H1 (cell line): ENCODE measurements at regions not wholly inside any gene's neighbourhood (a gene's known extent, or its start where the extent isn't known, plus 50 kb on each side); places are given as distances from the start of the nearest gene placed in this dataset.

Source experiments
- CTCF ChIA-PET: fragments of 300-600 bp; sonication (Branson Sonifier 250); formaldehyde crosslinking; loops from one replicate; lab custom pipeline; 2021; ENCODE audit not compliant: partially characterized antibody; lab: Charles Lee
- POLR2A ChIA-PET: fragments of 300-600 bp; sonication (Branson Sonifier 250); formaldehyde crosslinking; loops from one replicate; lab custom pipeline; 2021; ENCODE audit warnings: inconsistent platforms; ENCODE audit not compliant: partially characterized antibody; lab: Charles Lee
- DNase-seq, 2 experiments: peaks; one replicate each; pipeline versions ENCODE4 v3.0.0 to v3.0.0-alpha.2; 2010 to 2022; ENCODE audit warnings: low spot score in 2 of 2, low read depth in 1 of 2, mixed read lengths in 1 of 2
- FAIRE-seq: peaks from 2 replicates; lab custom pipeline; 2011; peaks lifted over from hg19 to GRCh38; lab: Jason Lieb, UNC
- H2AFZ ChIP-seq: 2 replicates; pipeline ENCODE4 v1.8.1; 2012; ENCODE audit warnings: low read length, inconsistent platforms
- H2AK5ac ChIP-seq: 2 replicates; pipeline ENCODE4 v1.6.1; 2013; ENCODE audit warnings: low read depth, low read length
- H2BK120ac ChIP-seq: replicated peaks from 2 replicates; pipeline ENCODE3; 2013; ENCODE audit warnings: low read depth, low read length, inconsistent platforms
- H2BK12ac ChIP-seq: 2 replicates; pipeline ENCODE4 v1.6.1; 2013; ENCODE audit warnings: low read depth, low read length
- H2BK15ac ChIP-seq: 2 replicates; pipeline ENCODE4 v1.6.1; 2013; ENCODE audit warnings: low read length
- H2BK20ac ChIP-seq: 2 replicates; pipeline ENCODE4 v1.6.1; 2013; ENCODE audit warnings: low read length
- H2BK5ac ChIP-seq: 2 replicates; pipeline ENCODE4 v1.6.1; 2013; ENCODE audit warnings: low read depth, low read length
- H3K14ac ChIP-seq: 2 replicates; pipeline ENCODE4 v1.6.1; 2013; ENCODE audit warnings: inconsistent platforms; ENCODE audit not compliant: insufficient read length
- H3K18ac ChIP-seq: 2 replicates; pipeline ENCODE4 v1.6.1; 2013; ENCODE audit warnings: low read length; ENCODE audit errors: extremely low read depth
- H3K23ac ChIP-seq: 2 replicates; pipeline ENCODE4 v1.6.1; 2013; ENCODE audit warnings: inconsistent platforms; ENCODE audit not compliant: insufficient read length
- H3K23me2 ChIP-seq: 2 replicates; pipeline ENCODE4 v1.6.1; 2013; ENCODE audit warnings: low read depth, low read length
- H3K27ac ChIP-seq: 2 replicates; pipeline ENCODE4 v1.6.1; 2011; ENCODE audit warnings: low read depth, low read length, inconsistent platforms
- H3K27me3 ChIP-seq, 4 experiments: replicated peaks in 1 of 4; 1 replicate in 1 of 4; 2 replicates in 3 of 4; pipeline versions ENCODE4 v1.6.1 to v1.8.1; 2011 to 2013; ENCODE audit warnings: low read length in 3 of 4, mild to moderate bottlenecking in 3 of 4, inconsistent platforms in 2 of 4, mixed read lengths in 2 of 4, moderate library complexity in 1 of 4; ENCODE audit not compliant: control insufficient read depth in 3 of 4, insufficient read depth in 3 of 4; ENCODE audit errors: extremely low read depth in 1 of 4
- H3K36me3 ChIP-seq, 4 experiments: 2 replicates each; pipeline versions ENCODE4 v1.6.1 to v1.8.1; 2011 to 2013; ENCODE audit warnings: mild to moderate bottlenecking in 4 of 4, low read length in 3 of 4, moderate library complexity in 2 of 4, control low read depth in 1 of 4, inconsistent platforms in 1 of 4; ENCODE audit not compliant: insufficient read depth in 4 of 4, control insufficient read depth in 2 of 4
- H3K4ac ChIP-seq: replicated peaks from 2 replicates; pipeline ENCODE3; 2013; ENCODE audit warnings: low read length, low read depth, mixed read lengths, inconsistent platforms; ENCODE audit not compliant: insufficient read length
- H3K4me1 ChIP-seq, 4 experiments: replicated peaks in 1 of 4; 1 replicate in 1 of 4; 2 replicates in 3 of 4; pipeline versions ENCODE4 v1.6.1 to v1.8.1; 2011 to 2013; ENCODE audit warnings: low read length in 3 of 4, inconsistent platforms in 2 of 4, mixed read lengths in 1 of 4; ENCODE audit not compliant: insufficient read depth in 4 of 4, control insufficient read depth in 3 of 4
- H3K4me2 ChIP-seq, 2 experiments: 2 replicates each; pipeline versions ENCODE4 v1.6.1 to v1.8.1; 2011 to 2013; ENCODE audit warnings: low read depth in 2 of 2, low read length in 2 of 2, control low read depth in 1 of 2, inconsistent platforms in 1 of 2, mild to moderate bottlenecking in 1 of 2; ENCODE audit not compliant: insufficient read depth in 1 of 2
- H3K4me3 ChIP-seq, 4 experiments: fragments of 200-600, 300-600 bp in 1 of 4; sonication (generic), shearing (Covaris generic), sonication (Bioruptor Twin) in 1 of 4; 2 replicates each; pipeline versions ENCODE4 v1.5.1 to v1.8.1; 2011 to 2016; ENCODE audit warnings: low read length in 4 of 4, low read depth in 3 of 4, control low read depth in 2 of 4, inconsistent platforms in 2 of 4, mild to moderate bottlenecking in 2 of 4, mixed read lengths in 1 of 4, moderate library complexity in 1 of 4; ENCODE audit not compliant: insufficient read depth in 2 of 4; ENCODE audit errors: extremely low read depth in 1 of 4
- H3K56ac ChIP-seq: replicated peaks from 2 replicates; pipeline ENCODE3; 2013; ENCODE audit warnings: low read depth, mild to moderate bottlenecking, mixed read lengths, low read length, inconsistent platforms; ENCODE audit not compliant: insufficient read length
- H3K79me1 ChIP-seq: 2 replicates; pipeline ENCODE4 v1.6.1; 2013; ENCODE audit warnings: low read depth, low read length, control low read depth
- H3K79me2 ChIP-seq, 2 experiments: 2 replicates each; pipeline versions ENCODE4 v1.6.1 to v1.8.1; 2012 to 2013; ENCODE audit warnings: low read length in 2 of 2, mild to moderate bottlenecking in 2 of 2, inconsistent platforms in 1 of 2; ENCODE audit not compliant: insufficient read depth in 2 of 2, control insufficient read depth in 1 of 2
- H3K9ac ChIP-seq, 4 experiments: replicated peaks in 1 of 4; 1 replicate in 1 of 4; 2 replicates in 3 of 4; pipeline versions ENCODE4 v1.6.1 to v1.8.1; 2011 to 2013; ENCODE audit warnings: low read depth in 3 of 4, low read length in 3 of 4, control low read depth in 2 of 4, mild to moderate bottlenecking in 2 of 4, moderate library complexity in 2 of 4, inconsistent platforms in 1 of 4; ENCODE audit errors: extremely low read depth in 1 of 4
- H3K9me3 ChIP-seq, 2 experiments: 2 replicates each; pipeline versions ENCODE4 v1.6.1 to v1.8.1; 2012 to 2013; ENCODE audit warnings: mild to moderate bottlenecking in 2 of 2, moderate library complexity in 2 of 2, control low read depth in 1 of 2, inconsistent platforms in 1 of 2, low read depth in 1 of 2, low read length in 1 of 2, mixed read lengths in 1 of 2; ENCODE audit not compliant: insufficient read depth in 2 of 2
- H4K20me1 ChIP-seq, 2 experiments: replicated peaks in 1 of 2; 2 replicates each; pipeline versions ENCODE3 to v1.8.1; 2011 to 2013; ENCODE audit warnings: inconsistent platforms in 2 of 2, low read length in 2 of 2, mild to moderate bottlenecking in 1 of 2; ENCODE audit not compliant: insufficient read depth in 2 of 2, control insufficient read depth in 1 of 2
- H4K5ac ChIP-seq: 2 replicates; pipeline ENCODE4 v1.6.1; 2013; ENCODE audit warnings: low read length, low read depth, mixed read lengths, inconsistent platforms; ENCODE audit not compliant: insufficient read length
- H4K8ac ChIP-seq: 2 replicates; pipeline ENCODE4 v1.8.0; 2013; ENCODE audit warnings: mild to moderate bottlenecking, moderate library complexity, low read length, inconsistent platforms; ENCODE audit not compliant: insufficient read depth; ENCODE audit errors: extremely low read depth
- H4K91ac ChIP-seq: replicated peaks from 2 replicates; pipeline ENCODE3; 2013; ENCODE audit warnings: low read length, mixed read lengths, inconsistent platforms; ENCODE audit not compliant: insufficient read length
- CREB1 ChIP-seq: IDR thresholded peaks from 2 replicates; pipeline ENCODE4 v1.6.1; 2012; ENCODE audit warnings: inconsistent platforms
- MAX ChIP-seq: IDR thresholded peaks from 2 replicates; pipeline ENCODE4 v1.6.1; 2012; ENCODE audit warnings: inconsistent platforms
- NANOG ChIP-seq: IDR thresholded peaks from 2 replicates; pipeline ENCODE4 v1.6.1; 2011; ENCODE audit warnings: low read length, low read depth, mild to moderate bottlenecking, inconsistent platforms; ENCODE audit not compliant: insufficient read depth, poor library complexity, severe bottlenecking
- WGBS, 2 experiments: shearing (Covaris generic) in 1 of 2; methylation state at CpG; one replicate each; pipeline versions ENCODE4 v1.1.6 to v1.1.7; 2013 to 2015; ENCODE audit warnings: low lambda C conversion rate in 2 of 2, mixed read lengths in 2 of 2, inconsistent platforms in 1 of 2, low coverage in 1 of 2, missing lambda C conversion rate in 1 of 2; ENCODE audit not compliant: insufficient replicate concordance in 2 of 2, insufficient coverage in 1 of 2, insufficient read length in 1 of 2; ENCODE audit errors: extremely low coverage in 1 of 2, missing lambda C conversion rate in 1 of 2; 5-methylcytosine and 5-hydroxymethylcytosine counted together

GRCh38 chr13:81658598-81659370 is 1317.9 kb upstream of the SPRY2 start:
- Histone ChIP-seq H3K9me3 (0 out of 4 replicates have a peak, but pooled peaks cover 0 to 2% of the 10 kb centered on the region in 2 experiments), H3K4me1 (no peaks in the 10 kb centered on the region), H3K79me2 (no peaks in the 10 kb centered on the region), H3K27ac (no peak overlapping the region), H3K23me2 (no peaks in the 10 kb centered on the region), H3K18ac (no peak overlapping the region), H3K23ac (no peak overlapping the region), H3K79me1 (no peaks in the 10 kb centered on the region), H4K20me1 (no peaks in the 10 kb centered on the region), H4K5ac (no peak overlapping the region), H3K9ac (no peak overlapping the region), H2BK5ac (no peak overlapping the region), H3K56ac (no peak overlapping the region), H2AFZ (no peak overlapping the region), H3K36me3 (no peaks in the 10 kb centered on the region), H4K8ac (no peak overlapping the region), H4K91ac (no peak overlapping the region), H2BK120ac (no peak overlapping the region), H2AK5ac (no peak overlapping the region), H2BK20ac (no peak overlapping the region), H2BK12ac (no peak overlapping the region), H3K4me2 (no peak overlapping the region), H3K4me3 (no peak overlapping the region), H3K4ac (no peak overlapping the region), H2BK15ac (no peak overlapping the region), H3K27me3 (no peaks in the 10 kb centered on the region), H3K14ac (no peak overlapping the region)
- DNase-seq (no peak), FAIRE-seq (peak; percentile 75)
- ChIA-PET POLR2A (no interaction called here), CTCF (interaction anchor here (0.7 to 1.8 kb wide), 2 partner anchors 19 kb away, joined by 3 to 8 read pairs; no protein-coding TSS in a partner anchor)
- WGBS, 2 experiments = 82% methylated on average over 8 of the region's 8 CpGs; no CpG with 5 or more reads in 1 of the 2 experiments
- TF ChIP-seq NANOG (no peak), CREB1 (0 out of 2 replicates have a peak, but pooled peaks have one; percentile 21), MAX (peak; percentile 40; the same call in 1 of the 2 replicates)
